ENCODE measurements at regions not wholly inside any gene's neighbourhood (a gene's known extent, or its start where the extent isn't known, plus 50 kb on each side); places are given as distances from the start of the nearest gene placed in this dataset.

GRCh38 chr7:81068-81925 lies 111.1 kb upstream of the FAM20C start:
- DNase-seq (ENCODE audit: insufficient read length, low spot score) (no peak), FAIRE-seq (no peak)
- TF ChIP-seq POLR2A (IDR thresholded peaks at IDR 0.05; ENCODE audit: low read depth, low read length): no peak

GRCh38 chr7:81926-82756 lies 110.2 kb upstream of the FAM20C start:
- no peak for DNase-seq (ENCODE audit: insufficient read length, low spot score)
- TF ChIP-seq POLR2A (IDR thresholded peaks at IDR 0.05; ENCODE audit: low read depth, low read length): no peak
- FAIRE-seq: no peak

GRCh38 chr7:82757-83155 lies 109.6 kb upstream of the FAM20C start:
- DNase-seq (ENCODE audit: insufficient read length, low spot score) (no peak), FAIRE-seq (no peak)
- no peak for TF ChIP-seq POLR2A (IDR thresholded peaks at IDR 0.05; ENCODE audit: low read depth, low read length)

- FAIRE-seq (no peak), DNase-seq (ENCODE audit: insufficient read length, low spot score) (no peak)
- no peak for TF ChIP-seq POLR2A (IDR thresholded peaks at IDR 0.05; ENCODE audit: low read depth, low read length)
Measured at GRCh38 chr7:83441-83840, 108.9 kb upstream of the FAM20C start.

GRCh38 chr7:83861-84632 lies 108.3 kb upstream of the FAM20C start:
- no peak for TF ChIP-seq POLR2A (IDR thresholded peaks at IDR 0.05; ENCODE audit: low read depth, low read length)
- DNase-seq (ENCODE audit: insufficient read length, low spot score) (no peak), FAIRE-seq (no peak)

GRCh38 chr7:84633-85020 lies 107.7 kb upstream of the FAM20C start:
- no peak for TF ChIP-seq POLR2A (IDR thresholded peaks at IDR 0.05; ENCODE audit: low read depth, low read length)
- FAIRE-seq (no peak), DNase-seq (ENCODE audit: insufficient read length, low spot score) (no peak)

- FAIRE-seq: peak; percentile 30
- DNase-seq (ENCODE audit: insufficient read length, low spot score): peak; percentile 99
Measured at GRCh38 chr7:85074-85882, 107.1 kb upstream of the FAM20C start.

GRCh38 chr7:85883-86515 lies 106.4 kb upstream of the FAM20C start:
- no peak for DNase-seq (ENCODE audit: insufficient read length, low spot score)
- no peak for TF ChIP-seq POLR2A (IDR thresholded peaks at IDR 0.05; ENCODE audit: low read depth, low read length)
- no peak for FAIRE-seq

More at GRCh38 chr7:85074-85882, 107.1 kb upstream of the FAM20C start:
- TF ChIP-seq POLR2A (IDR thresholded peaks at IDR 0.05; ENCODE audit: low read depth, low read length): no peak

GRCh38 chr7:86629-87028 lies 105.7 kb upstream of the FAM20C start:
- DNase-seq (ENCODE audit: insufficient read length, low spot score) (no peak), FAIRE-seq (no peak)
- no peak for TF ChIP-seq POLR2A (IDR thresholded peaks at IDR 0.05; ENCODE audit: low read depth, low read length)

- FAIRE-seq (no peak), DNase-seq (ENCODE audit: insufficient read length, low spot score) (no peak)
- TF ChIP-seq POLR2A (IDR thresholded peaks at IDR 0.05; ENCODE audit: low read depth, low read length): no peak
Measured at GRCh38 chr7:87047-87446, 105.3 kb upstream of the FAM20C start.

GRCh38 chr7:87671-88070 lies 104.7 kb upstream of the FAM20C start:
- FAIRE-seq (no peak), DNase-seq (ENCODE audit: insufficient read length, low spot score) (no peak)
- no peak for TF ChIP-seq POLR2A (IDR thresholded peaks at IDR 0.05; ENCODE audit: low read depth, low read length)

GRCh38 chr7:88095-88926 lies 104.1 kb upstream of the FAM20C start:
- FAIRE-seq (no peak), DNase-seq (ENCODE audit: insufficient read length, low spot score) (no peak)
- no peak for TF ChIP-seq POLR2A (IDR thresholded peaks at IDR 0.05; ENCODE audit: low read depth, low read length)

Data from H54 (cell line).